Ishikawa (cell line): ENCODE measurements at regions not wholly inside any gene's neighbourhood (a gene's known extent, or its start where the extent isn't known, plus 50 kb on each side); places are given as distances from the start of the nearest gene placed in this dataset.

Experiments used
- CEBPB ChIP-seq: IDR thresholded peaks from 2 replicates; pipeline ENCODE4 v1.6.1; 2012
- CREB1 ChIP-seq: IDR thresholded peaks from 2 replicates; pipeline ENCODE4 v1.6.1; 2012; ENCODE audit warnings: low read depth
- EGR1 ChIP-seq: IDR thresholded peaks from 2 replicates; pipeline ENCODE4 v1.6.1; 2012
- EP300 ChIP-seq: IDR thresholded peaks from 2 replicates; pipeline ENCODE4 v1.6.1; 2012; ENCODE audit warnings: borderline replicate concordance
- FOXM1 ChIP-seq: IDR thresholded peaks from 2 replicates; pipeline ENCODE4 v1.6.1; 2012; ENCODE audit warnings: low read depth, borderline replicate concordance
- MAX ChIP-seq: IDR thresholded peaks from 2 replicates; pipeline ENCODE4 v1.6.1; 2012
- NFIC ChIP-seq: IDR thresholded peaks from 2 replicates; pipeline ENCODE4 v1.6.1; 2012
- RAD21 ChIP-seq: IDR thresholded peaks from 2 replicates; pipeline ENCODE4 v1.6.1; 2012; ENCODE audit warnings: low read depth
- REST ChIP-seq: IDR thresholded peaks from 2 replicates; pipeline ENCODE4 v1.6.1; 2012; ENCODE audit warnings: low read depth, mild to moderate bottlenecking
- TAF1 ChIP-seq: IDR thresholded peaks from 2 replicates; pipeline ENCODE4 v1.6.1; 2012; ENCODE audit warnings: low read depth, mild to moderate bottlenecking
- TCF12 ChIP-seq: IDR thresholded peaks from 2 replicates; pipeline ENCODE4 v1.6.1; 2012; ENCODE audit warnings: low read depth
- TEAD4 ChIP-seq: IDR thresholded peaks from 2 replicates; pipeline ENCODE4 v1.6.1; 2012
- USF1 ChIP-seq: IDR thresholded peaks from 2 replicates; pipeline ENCODE4 v1.6.1; 2012
- YY1 ChIP-seq: IDR thresholded peaks from 2 replicates; pipeline ENCODE4 v1.6.1; 2012; ENCODE audit warnings: low read depth
- ZBTB7A ChIP-seq: IDR thresholded peaks from 2 replicates; pipeline ENCODE4 v1.6.1; 2012; ENCODE audit warnings: low read depth

- TF ChIP-seq TCF12 (no peak), TEAD4 (no peak), EGR1 (no peak), YY1 (no peak), NFIC (no peak), CREB1 (no peak), FOXM1 (no peak), RAD21 (no peak), TAF1 (no peak), REST (no peak), MAX (no peak), CEBPB (no peak), USF1 (no peak), EP300 (no peak), ZBTB7A (no peak)
Measured at GRCh38 chr3:5479229-5479799, 291.8 kb downstream of the EDEM1 start.

GRCh38 chr3:5480190-5480589 is 292.7 kb downstream of the EDEM1 start:
- no peak for TF ChIP-seq TCF12

- TF ChIP-seq YY1: no peak
- TF ChIP-seq EP300: no peak
- no peak for TF ChIP-seq TEAD4
- TF ChIP-seq TAF1: no peak
- TF ChIP-seq FOXM1: no peak
- no peak for TF ChIP-seq EGR1
- no peak for TF ChIP-seq REST
- no peak for TF ChIP-seq CREB1
- TF ChIP-seq NFIC: no peak
- no peak for TF ChIP-seq RAD21
- no peak for TF ChIP-seq MAX
Measured at GRCh38 chr3:5485427-5485826, 297.9 kb downstream of the EDEM1 start.

GRCh38 chr3:5488771-5489170 is 301.3 kb downstream of the EDEM1 start:
- no peak for TF ChIP-seq EGR1
- no peak for TF ChIP-seq MAX
- TF ChIP-seq ZBTB7A: no peak
- TF ChIP-seq TEAD4: no peak
- no peak for TF ChIP-seq USF1
- no peak for TF ChIP-seq FOXM1
- no peak for TF ChIP-seq RAD21
- TF ChIP-seq TCF12: no peak

- TF ChIP-seq USF1 (no peak), TCF12 (no peak), NFIC (no peak), EP300 (no peak), TEAD4 (no peak), REST (no peak), TAF1 (no peak), YY1 (no peak), ZBTB7A (no peak), CREB1 (no peak), FOXM1 (no peak), EGR1 (no peak), RAD21 (no peak), CEBPB (no peak), MAX (no peak)
Measured at GRCh38 chr3:5489536-5489935, 302.0 kb downstream of the EDEM1 start.
